Astrocyte (in vitro differentiated cells and primary cell): ENCODE measurements at regions not wholly inside any gene's neighbourhood (a gene's known extent, or its start where the extent isn't known, plus 50 kb on each side); places are given as distances from the start of the nearest gene placed in this dataset.
"Not testable (repeated sequence)": the region's sequence is repeated elsewhere in the genome, so short reads cannot be mapped to it uniquely, and the experiment has no call there.

Source experiments
- DNase-seq: peaks from one replicate; pipeline ENCODE4 v3.0.0-alpha.2; 2010; ENCODE audit warnings: low read depth
- FAIRE-seq: peaks from 2 replicates; lab custom pipeline; 2011; peaks lifted over from hg19 to GRCh38; lab: Jason Lieb, UNC
- H2AFZ ChIP-seq: 2 replicates; pipeline ENCODE4 v1.6.0; 2012; ENCODE audit warnings: low read depth, low read length, inconsistent platforms
- H3K27ac ChIP-seq: 2 replicates; pipeline ENCODE4 v1.5.1; 2011; ENCODE audit warnings: low read depth, low read length, inconsistent platforms
- H3K27me3 ChIP-seq: 2 replicates; pipeline ENCODE4 v1.6.0; 2011; ENCODE audit warnings: low read length, inconsistent platforms; ENCODE audit not compliant: insufficient read depth
- H3K36me3 ChIP-seq: 2 replicates; pipeline ENCODE4 v1.5.1; 2011; ENCODE audit warnings: low read length, inconsistent platforms; ENCODE audit not compliant: insufficient read depth
- H3K4me1 ChIP-seq: 2 replicates; pipeline ENCODE4 v1.5.1; 2011; ENCODE audit warnings: low read length, inconsistent platforms; ENCODE audit not compliant: insufficient read depth
- H3K4me2 ChIP-seq: 2 replicates; pipeline ENCODE4 v1.6.0; 2012; ENCODE audit warnings: low read length, inconsistent platforms
- H3K4me3 ChIP-seq: 2 replicates; pipeline ENCODE4 v1.5.1; 2011; ENCODE audit warnings: low read depth, mild to moderate bottlenecking, low read length, inconsistent platforms; ENCODE audit not compliant: insufficient read depth
- H3K79me2 ChIP-seq: 2 replicates; pipeline ENCODE4 v1.6.0; 2012; ENCODE audit warnings: mild to moderate bottlenecking, low read length, inconsistent platforms; ENCODE audit not compliant: insufficient read depth
- H3K9ac ChIP-seq: 2 replicates; pipeline ENCODE4 v1.6.0; 2012; ENCODE audit warnings: mild to moderate bottlenecking, low read length, inconsistent platforms
- H3K9me3 ChIP-seq: 2 replicates; pipeline ENCODE4 v1.5.1; 2012; ENCODE audit warnings: low read depth, mild to moderate bottlenecking, low read length, inconsistent platforms; ENCODE audit not compliant: insufficient read depth
- H4K20me1 ChIP-seq: 2 replicates; pipeline ENCODE4 v1.6.0; 2012; ENCODE audit warnings: low read length, inconsistent platforms; ENCODE audit not compliant: insufficient read depth
- H3K27ac Mint-ChIP-seq: one replicate; pipeline ENCODE4 v1.8.0; 2021; ENCODE audit warnings: mild to moderate bottlenecking, mixed read lengths; ENCODE audit not compliant: unreplicated experiment
- H3K27me3 Mint-ChIP-seq: one replicate; pipeline ENCODE4 v1.8.0; 2021; ENCODE audit warnings: low read depth, mixed read lengths; ENCODE audit not compliant: unreplicated experiment
- H3K36me3 Mint-ChIP-seq: one replicate; pipeline ENCODE4 v1.8.0; 2021; ENCODE audit warnings: low read depth, mixed read lengths; ENCODE audit not compliant: unreplicated experiment
- H3K4me1 Mint-ChIP-seq: one replicate; pipeline ENCODE4 v1.8.0; 2021; ENCODE audit warnings: low read depth, mixed read lengths; ENCODE audit not compliant: unreplicated experiment
- H3K4me3 Mint-ChIP-seq: one replicate; pipeline ENCODE4 v1.8.0; 2021; ENCODE audit warnings: mild to moderate bottlenecking, moderate library complexity, mixed read lengths; ENCODE audit not compliant: unreplicated experiment
- H3K9me3 Mint-ChIP-seq: one replicate; pipeline ENCODE4 v1.8.0; 2021; ENCODE audit warnings: mild to moderate bottlenecking, mixed read lengths; ENCODE audit not compliant: unreplicated experiment
- EZH2 ChIP-seq: IDR thresholded peaks from 2 replicates; pipeline ENCODE4 v1.6.1; 2012; ENCODE audit warnings: mild to moderate bottlenecking, low read length, inconsistent platforms; ENCODE audit not compliant: insufficient read depth
- TF ChIP-seq, protein P1 (sequence below): IDR thresholded peaks from 2 replicates; pipeline ENCODE4 v1.5.1; 2011; ENCODE audit warnings: low read depth, mild to moderate bottlenecking, inconsistent platforms, low read length, moderate library complexity; ENCODE audit not compliant: insufficient read depth

DNA sequence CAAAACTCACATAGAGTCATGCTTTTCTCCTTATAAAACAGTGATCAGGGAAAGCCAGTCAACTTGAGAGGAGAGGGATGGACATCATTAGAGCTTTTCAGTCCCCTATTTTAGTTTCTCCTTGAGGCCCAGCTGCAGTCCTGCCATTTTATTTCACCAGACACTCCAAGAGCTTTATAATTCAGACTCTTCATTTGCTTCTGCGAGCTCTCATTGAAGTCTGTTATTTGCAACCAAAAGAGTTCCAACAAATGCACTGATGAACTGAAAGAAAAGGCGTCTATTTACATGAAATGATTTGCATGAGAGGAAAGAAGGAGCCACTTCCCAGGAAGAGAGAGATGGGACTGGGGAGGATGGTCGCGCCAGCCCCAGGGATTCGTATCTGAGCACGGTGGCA lies 86.8 kb downstream of the NDUFA12 start:
- Histone ChIP-seq H3K27me3 (no peaks in the 10 kb centered on the region), H3K4me3 (no peak overlapping the region), H3K9me3 (peaks cover 3% of the 10 kb centered on the region), H3K4me2 (no peak overlapping the region), H3K4me1 (no peaks in the 10 kb centered on the region), H2AFZ (no peak overlapping the region), H3K27ac (no peak overlapping the region), H3K9ac (no peak overlapping the region), H3K36me3 (no peaks in the 10 kb centered on the region), H3K79me2 (no peaks in the 10 kb centered on the region), H4K20me1 (no peaks in the 10 kb centered on the region)
- Mint-ChIP-seq H3K36me3 (no peaks in the 10 kb centered on the region), H3K27me3 (peaks cover 8% of the 10 kb centered on the region), H3K4me1 (no peaks in the 10 kb centered on the region), H3K4me3 (no peak overlapping the region), H3K9me3 (peaks cover 2% of the 10 kb centered on the region), H3K27ac (no peak overlapping the region)
- FAIRE-seq (no peak), DNase-seq (no peak)
- TF ChIP-seq, protein P1, sequence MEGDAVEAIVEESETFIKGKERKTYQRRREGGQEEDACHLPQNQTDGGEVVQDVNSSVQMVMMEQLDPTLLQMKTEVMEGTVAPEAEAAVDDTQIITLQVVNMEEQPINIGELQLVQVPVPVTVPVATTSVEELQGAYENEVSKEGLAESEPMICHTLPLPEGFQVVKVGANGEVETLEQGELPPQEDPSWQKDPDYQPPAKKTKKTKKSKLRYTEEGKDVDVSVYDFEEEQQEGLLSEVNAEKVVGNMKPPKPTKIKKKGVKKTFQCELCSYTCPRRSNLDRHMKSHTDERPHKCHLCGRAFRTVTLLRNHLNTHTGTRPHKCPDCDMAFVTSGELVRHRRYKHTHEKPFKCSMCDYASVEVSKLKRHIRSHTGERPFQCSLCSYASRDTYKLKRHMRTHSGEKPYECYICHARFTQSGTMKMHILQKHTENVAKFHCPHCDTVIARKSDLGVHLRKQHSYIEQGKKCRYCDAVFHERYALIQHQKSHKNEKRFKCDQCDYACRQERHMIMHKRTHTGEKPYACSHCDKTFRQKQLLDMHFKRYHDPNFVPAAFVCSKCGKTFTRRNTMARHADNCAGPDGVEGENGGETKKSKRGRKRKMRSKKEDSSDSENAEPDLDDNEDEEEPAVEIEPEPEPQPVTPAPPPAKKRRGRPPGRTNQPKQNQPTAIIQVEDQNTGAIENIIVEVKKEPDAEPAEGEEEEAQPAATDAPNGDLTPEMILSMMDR: no peak
- no peak for TF ChIP-seq EZH2

DNA sequence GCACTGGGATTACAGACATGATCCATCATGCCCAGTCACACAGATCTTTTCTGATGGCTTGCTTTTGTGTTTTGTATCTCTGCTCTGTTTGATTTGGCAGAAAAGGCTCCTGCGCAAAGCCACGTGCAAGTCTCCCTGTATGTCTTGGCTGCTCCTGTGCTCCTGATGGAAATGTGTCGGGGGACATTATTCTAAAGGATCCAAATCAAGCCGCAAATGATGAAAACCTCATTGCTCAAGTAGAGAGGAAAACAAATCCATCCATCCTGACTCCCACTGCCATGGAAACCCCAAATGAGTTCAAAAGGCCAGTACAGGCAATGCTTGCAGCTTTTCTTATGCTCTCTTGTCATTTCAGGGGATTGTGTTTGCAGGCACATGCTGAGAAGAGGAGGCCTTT lies 93.8 kb downstream of the NDUFA12 start:
- peaks cover 5% of the 10 kb centered on the region for H3K9me3 Mint-ChIP-seq
- no peak overlapping the region for H3K27ac ChIP-seq
- H3K4me3 Mint-ChIP-seq: no peak overlapping the region
- no peaks in the 10 kb centered on the region for H3K4me1 ChIP-seq
- no peak overlapping the region for H2AFZ ChIP-seq
- peaks cover 7% of the 10 kb centered on the region for H3K27me3 ChIP-seq
- no peaks in the 10 kb centered on the region for H3K79me2 ChIP-seq
- H3K27ac Mint-ChIP-seq: no peak overlapping the region
- DNase-seq: no peak
- H3K4me1 Mint-ChIP-seq: no peaks in the 10 kb centered on the region
- H3K4me2 ChIP-seq: no peak overlapping the region
- TF ChIP-seq, protein P1: no peak
- TF ChIP-seq EZH2: no peak
- H3K27me3 Mint-ChIP-seq: peaks cover 11% of the 10 kb centered on the region
- H3K9ac ChIP-seq: no peak overlapping the region
- H3K36me3 Mint-ChIP-seq: no peaks in the 10 kb centered on the region
- no peaks in the 10 kb centered on the region for H3K36me3 ChIP-seq
- no peak overlapping the region for H3K4me3 ChIP-seq
- H3K9me3 ChIP-seq: peaks cover 3% of the 10 kb centered on the region
- FAIRE-seq: no peak
- H4K20me1 ChIP-seq: no peaks in the 10 kb centered on the region

DNA sequence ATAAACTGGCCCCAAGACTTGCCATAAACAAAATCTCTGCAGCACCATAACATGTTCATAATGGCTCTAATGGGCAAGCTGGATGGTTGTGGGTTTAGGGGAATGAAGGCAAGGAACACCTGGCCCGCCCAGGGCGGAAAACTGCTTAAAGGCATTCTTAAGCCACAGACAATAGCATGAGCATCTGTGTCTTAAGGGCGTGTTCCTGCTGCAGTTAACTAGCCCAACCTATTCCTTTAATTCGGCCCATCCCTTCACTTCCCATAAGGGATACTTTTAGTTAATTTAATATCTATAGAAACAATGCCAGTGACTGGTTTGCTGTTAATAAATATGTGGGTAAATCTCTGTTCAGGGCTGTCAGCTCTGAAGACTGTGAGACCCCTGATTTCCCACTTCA lies 97.7 kb downstream of the NDUFA12 start:
- H3K4me2 ChIP-seq, H3K4me3 Mint-ChIP-seq, H3K36me3 ChIP-seq, H3K9ac ChIP-seq, H3K4me3 ChIP-seq, H3K4me1 Mint-ChIP-seq, H3K27ac ChIP-seq, H2AFZ ChIP-seq, H3K27me3 ChIP-seq, FAIRE-seq, DNase-seq, H3K27ac Mint-ChIP-seq, H3K9me3 Mint-ChIP-seq, H3K4me1 ChIP-seq, H4K20me1 ChIP-seq, H3K79me2 ChIP-seq, H3K36me3 Mint-ChIP-seq, H3K9me3 ChIP-seq: not testable (repeated sequence)
- H3K27me3 Mint-ChIP-seq: peaks cover 12% of the 10 kb centered on the region
